Endothelial cell of umbilical vein (primary cell): ENCODE measurements at regions not wholly inside any gene's neighbourhood (a gene's known extent, or its start where the extent isn't known, plus 50 kb on each side); places are given as distances from the start of the nearest gene placed in this dataset.

ENCODE experiments used
- EZH2 ChIP-seq: IDR thresholded peaks from 2 replicates; pipeline ENCODE4 v1.6.1; 2012; ENCODE audit warnings: borderline replicate concordance, low read depth, mild to moderate bottlenecking, moderate library complexity, low read length, inconsistent platforms; ENCODE audit not compliant: severe bottlenecking
- POLR2A ChIP-seq: IDR thresholded peaks from 2 replicates; pipeline ENCODE4 v1.6.1; 2012; ENCODE audit warnings: low read depth, mild to moderate bottlenecking, control low read depth, low read length
- POLR2AphosphoS5 ChIP-seq: IDR thresholded peaks from 2 replicates; pipeline ENCODE4 v1.6.1; 2012; ENCODE audit warnings: low read depth, mild to moderate bottlenecking, control low read depth, low read length, moderate library complexity; ENCODE audit not compliant: insufficient read depth
- TF ChIP-seq, protein P1 (sequence below), 2 donors: IDR thresholded peaks; 1 replicate in 1 of 2; 2 replicates in 1 of 2; pipeline ENCODE4 v1.5.1; 2011; ENCODE audit warnings: low read length in 2 of 2, mild to moderate bottlenecking in 2 of 2, moderate library complexity in 2 of 2, control low read depth in 1 of 2, inconsistent platforms in 1 of 2, low read depth in 1 of 2; ENCODE audit not compliant: insufficient read depth in 1 of 2; ENCODE audit errors: extremely low read depth in 1 of 2
- TF ChIP-seq, protein P2 (sequence below): IDR thresholded peaks from 2 replicates; pipeline ENCODE4 v1.6.1; 2011; ENCODE audit not compliant: insufficient read depth, insufficient read length

DNA sequence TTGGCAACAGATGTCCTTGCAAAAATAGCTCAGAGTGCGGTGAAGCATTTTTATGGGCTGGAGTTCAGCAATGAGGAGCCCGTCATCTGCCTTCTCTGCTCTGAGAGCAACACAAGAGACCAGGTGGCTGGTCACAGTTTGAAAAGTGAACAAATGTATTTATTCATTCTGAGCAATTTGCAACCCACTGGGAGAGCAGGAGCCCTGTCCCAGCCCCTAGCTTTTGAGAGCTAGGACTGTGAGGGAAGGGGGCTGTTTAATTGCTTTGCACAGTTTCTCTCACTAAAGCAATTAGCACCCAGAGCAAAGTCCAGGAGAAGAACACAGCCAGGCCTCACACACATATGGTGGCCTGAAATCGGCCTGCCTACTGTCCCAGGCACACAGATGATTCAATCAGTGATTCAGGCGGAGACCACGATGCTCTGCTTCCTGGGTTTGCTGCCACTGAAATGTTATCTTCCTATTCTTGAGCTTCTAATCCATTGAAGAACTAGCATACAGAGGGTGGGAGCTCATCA lies 646.1 kb upstream of the ACVR2A start:
- TF ChIP-seq, protein P1, sequence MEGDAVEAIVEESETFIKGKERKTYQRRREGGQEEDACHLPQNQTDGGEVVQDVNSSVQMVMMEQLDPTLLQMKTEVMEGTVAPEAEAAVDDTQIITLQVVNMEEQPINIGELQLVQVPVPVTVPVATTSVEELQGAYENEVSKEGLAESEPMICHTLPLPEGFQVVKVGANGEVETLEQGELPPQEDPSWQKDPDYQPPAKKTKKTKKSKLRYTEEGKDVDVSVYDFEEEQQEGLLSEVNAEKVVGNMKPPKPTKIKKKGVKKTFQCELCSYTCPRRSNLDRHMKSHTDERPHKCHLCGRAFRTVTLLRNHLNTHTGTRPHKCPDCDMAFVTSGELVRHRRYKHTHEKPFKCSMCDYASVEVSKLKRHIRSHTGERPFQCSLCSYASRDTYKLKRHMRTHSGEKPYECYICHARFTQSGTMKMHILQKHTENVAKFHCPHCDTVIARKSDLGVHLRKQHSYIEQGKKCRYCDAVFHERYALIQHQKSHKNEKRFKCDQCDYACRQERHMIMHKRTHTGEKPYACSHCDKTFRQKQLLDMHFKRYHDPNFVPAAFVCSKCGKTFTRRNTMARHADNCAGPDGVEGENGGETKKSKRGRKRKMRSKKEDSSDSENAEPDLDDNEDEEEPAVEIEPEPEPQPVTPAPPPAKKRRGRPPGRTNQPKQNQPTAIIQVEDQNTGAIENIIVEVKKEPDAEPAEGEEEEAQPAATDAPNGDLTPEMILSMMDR (IDR thresholded peaks at IDR 0.05; ENCODE audit: extremely low read depth in 1 of 2, insufficient read depth in 1 of 2, low read depth in 1 of 2, low read length in 2 of 2): no peak
- TF ChIP-seq POLR2A (no peak), EZH2 (no peak), POLR2AphosphoS5 (no peak)
- TF ChIP-seq, protein P2, sequence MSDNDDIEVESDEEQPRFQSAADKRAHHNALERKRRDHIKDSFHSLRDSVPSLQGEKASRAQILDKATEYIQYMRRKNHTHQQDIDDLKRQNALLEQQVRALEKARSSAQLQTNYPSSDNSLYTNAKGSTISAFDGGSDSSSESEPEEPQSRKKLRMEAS: no peak
